GM12864 (cell line): ENCODE measurements at regions not wholly inside any gene's neighbourhood (a gene's known extent, or its start where the extent isn't known, plus 50 kb on each side); places are given as distances from the start of the nearest gene placed in this dataset.

Source experiments
- DNase-seq: peaks from one replicate; pipeline ENCODE4 v3.0.0-alpha.2; 2011; ENCODE audit warnings: low read depth
- H3K4me3 ChIP-seq: 2 replicates; pipeline ENCODE4 v1.5.1; 2011; ENCODE audit warnings: mild to moderate bottlenecking, low read depth, low read length, control low read depth
- CTCF ChIP-seq: IDR thresholded peaks from 2 replicates; pipeline ENCODE4 v1.5.1; 2011; ENCODE audit warnings: low read depth, mild to moderate bottlenecking, moderate library complexity, low read length, control low read depth, inconsistent platforms; ENCODE audit errors: missing control alignments

- DNase-seq = no peak
- no peak overlapping the region for H3K4me3 ChIP-seq
- no peak for TF ChIP-seq CTCF
Measured at GRCh38 chr7:41507686-41508268, 195.1 kb downstream of the INHBA start.

GRCh38 chr7:41504214-41504980 lies 198.5 kb downstream of the INHBA start:
- no peak for DNase-seq
- TF ChIP-seq CTCF = no peak
- H3K4me3 ChIP-seq = no peak overlapping the region

GRCh38 chr7:41503438-41503837 lies 199.5 kb downstream of the INHBA start:
- H3K4me3 ChIP-seq = no peak overlapping the region
- TF ChIP-seq CTCF = no peak
- no peak for DNase-seq

GRCh38 chr7:41501466-41501865 lies 201.4 kb downstream of the INHBA start:
- no peak for DNase-seq
- TF ChIP-seq CTCF = no peak
- H3K4me3 ChIP-seq = no peak overlapping the region

GRCh38 chr7:41501006-41501405 lies 201.9 kb downstream of the INHBA start:
- TF ChIP-seq CTCF = no peak
- DNase-seq = no peak
- H3K4me3 ChIP-seq = no peak overlapping the region

- no peak for TF ChIP-seq CTCF
- no peak for DNase-seq
- no peak overlapping the region for H3K4me3 ChIP-seq
Measured at GRCh38 chr7:41492603-41493002, 210.3 kb downstream of the INHBA start.
